ENCODE measurements at regions not wholly inside any gene's neighbourhood (a gene's known extent, or its start where the extent isn't known, plus 50 kb on each side); places are given as distances from the start of the nearest gene placed in this dataset.

DNA sequence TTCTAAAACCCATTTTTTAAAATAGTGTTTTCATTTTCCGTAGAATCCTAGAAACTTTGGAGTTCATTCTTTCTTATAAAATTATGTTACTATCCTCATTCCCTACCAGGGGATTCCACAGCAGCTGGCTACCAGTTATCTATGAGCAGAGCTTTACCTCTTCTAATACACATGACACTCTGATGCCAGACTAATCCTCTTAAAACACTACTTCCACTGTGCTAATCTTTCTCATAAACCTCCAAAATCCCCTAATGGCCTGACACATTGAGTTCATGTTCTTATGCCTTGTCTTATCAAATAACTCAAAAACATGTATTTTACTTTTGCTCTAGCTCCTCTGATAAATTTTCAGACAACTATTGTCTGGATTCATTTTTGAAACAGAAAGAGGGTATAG is 633.6 kb upstream of the FTMT start:
- TF ChIP-seq, protein P1, sequence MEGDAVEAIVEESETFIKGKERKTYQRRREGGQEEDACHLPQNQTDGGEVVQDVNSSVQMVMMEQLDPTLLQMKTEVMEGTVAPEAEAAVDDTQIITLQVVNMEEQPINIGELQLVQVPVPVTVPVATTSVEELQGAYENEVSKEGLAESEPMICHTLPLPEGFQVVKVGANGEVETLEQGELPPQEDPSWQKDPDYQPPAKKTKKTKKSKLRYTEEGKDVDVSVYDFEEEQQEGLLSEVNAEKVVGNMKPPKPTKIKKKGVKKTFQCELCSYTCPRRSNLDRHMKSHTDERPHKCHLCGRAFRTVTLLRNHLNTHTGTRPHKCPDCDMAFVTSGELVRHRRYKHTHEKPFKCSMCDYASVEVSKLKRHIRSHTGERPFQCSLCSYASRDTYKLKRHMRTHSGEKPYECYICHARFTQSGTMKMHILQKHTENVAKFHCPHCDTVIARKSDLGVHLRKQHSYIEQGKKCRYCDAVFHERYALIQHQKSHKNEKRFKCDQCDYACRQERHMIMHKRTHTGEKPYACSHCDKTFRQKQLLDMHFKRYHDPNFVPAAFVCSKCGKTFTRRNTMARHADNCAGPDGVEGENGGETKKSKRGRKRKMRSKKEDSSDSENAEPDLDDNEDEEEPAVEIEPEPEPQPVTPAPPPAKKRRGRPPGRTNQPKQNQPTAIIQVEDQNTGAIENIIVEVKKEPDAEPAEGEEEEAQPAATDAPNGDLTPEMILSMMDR (IDR thresholded peaks at IDR 0.05; ENCODE audit: low read depth, low read length, poor library complexity, severe bottlenecking) = no peak
- no peak for TF ChIP-seq EZH2phosphoT487 (IDR thresholded peaks at IDR 0.05; ENCODE audit: borderline replicate concordance, low read length)
